ENCODE measurements at regions not wholly inside any gene's neighbourhood (a gene's known extent, or its start where the extent isn't known, plus 50 kb on each side); places are given as distances from the start of the nearest gene placed in this dataset.

GRCh38 chr9:134987906-134988700 lies 70.4 kb upstream of the FCN1 start:
- TF ChIP-seq POLR2A (IDR thresholded peaks at IDR 0.05): no peak
- TF ChIP-seq CTCF (IDR thresholded peaks at IDR 0.05): no peak
- 79 to 83% methylated on average over 14 to 16 of the region's 16 CpGs for WGBS, 2 donors
- no peaks in the 10 kb centered on the region for H3K4me1 ChIP-seq
- no peak overlapping the region for H3K4me3 ChIP-seq
- no peaks in the 10 kb centered on the region for H3K27me3 ChIP-seq
- no peak for DNase-seq
- no peak overlapping the region for H3K27ac ChIP-seq
- no peaks in the 10 kb centered on the region for H3K36me3 ChIP-seq (ENCODE audit: low read depth, missing control alignments)
- H3K9me3 ChIP-seq: no peaks in the 10 kb centered on the region
- intact Hi-C loops (cut with DNase I; ENCODE audit: low total_unique reads): no loop called here

GRCh38 chr9:134988706-134989105 lies 71.0 kb upstream of the FCN1 start:
- no peaks in the 10 kb centered on the region for H3K9me3 ChIP-seq
- no peaks in the 10 kb centered on the region for H3K27me3 ChIP-seq
- no peak overlapping the region for H3K27ac ChIP-seq
- H3K4me1 ChIP-seq: no peaks in the 10 kb centered on the region
- WGBS, 2 donors: 88 to 90% methylated on average over 4 to 10 of the region's 12 CpGs
- intact Hi-C loops (cut with DNase I; ENCODE audit: low total_unique reads): no loop called here
- no peak overlapping the region for H3K4me3 ChIP-seq
- no peak for DNase-seq
- H3K36me3 ChIP-seq (ENCODE audit: low read depth, missing control alignments): no peaks in the 10 kb centered on the region
- TF ChIP-seq POLR2A (IDR thresholded peaks at IDR 0.05): no peak
- no peak for TF ChIP-seq CTCF (IDR thresholded peaks at IDR 0.05)

GRCh38 chr9:134989206-134990065 lies 71.7 kb upstream of the FCN1 start:
- H3K27ac ChIP-seq: no peak overlapping the region
- TF ChIP-seq CTCF (IDR thresholded peaks at IDR 0.05) (no peak), POLR2A (IDR thresholded peaks at IDR 0.05) (no peak)
- no peaks in the 10 kb centered on the region for H3K36me3 ChIP-seq (ENCODE audit: low read depth, missing control alignments)
- DNase-seq: no peak
- H3K4me3 ChIP-seq: no peak overlapping the region
- intact Hi-C loops (cut with DNase I; ENCODE audit: low total_unique reads): no loop called here
- no peaks in the 10 kb centered on the region for H3K27me3 ChIP-seq
- WGBS, 2 donors: 80 to 82% methylated on average over 15 to 23 of the region's 23 CpGs
- no peaks in the 10 kb centered on the region for H3K9me3 ChIP-seq
- no peaks in the 10 kb centered on the region for H3K4me1 ChIP-seq

GRCh38 chr9:134991808-134992754 lies 74.4 kb upstream of the FCN1 start:
- 65 to 69% methylated on average over 24 to 31 of the region's 42 CpGs for WGBS, 2 donors

More at GRCh38 chr9:134991808-134992754, 74.4 kb upstream of the FCN1 start:
- TF ChIP-seq POLR2A (IDR thresholded peaks at IDR 0.05) (no peak), CTCF (IDR thresholded peaks at IDR 0.05) (no peak)
- DNase-seq: no peak
- intact Hi-C loops (cut with DNase I; ENCODE audit: low total_unique reads): no loop called here
- H3K4me1 ChIP-seq: no peaks in the 10 kb centered on the region
- no peak overlapping the region for H3K27ac ChIP-seq
- no peaks in the 10 kb centered on the region for H3K9me3 ChIP-seq
- H3K36me3 ChIP-seq (ENCODE audit: low read depth, missing control alignments): no peaks in the 10 kb centered on the region
- no peaks in the 10 kb centered on the region for H3K27me3 ChIP-seq
- H3K4me3 ChIP-seq: peak overlapping the region; percentile 15 to 38

All from testis (tissue), 2 donors.